ENCODE measurements at regions not wholly inside any gene's neighbourhood (a gene's known extent, or its start where the extent isn't known, plus 50 kb on each side); places are given as distances from the start of the nearest gene placed in this dataset.
"Not testable (repeated sequence)": the region's sequence is repeated elsewhere in the genome, so short reads cannot be mapped to it uniquely, and the experiment has no call there.

DNA sequence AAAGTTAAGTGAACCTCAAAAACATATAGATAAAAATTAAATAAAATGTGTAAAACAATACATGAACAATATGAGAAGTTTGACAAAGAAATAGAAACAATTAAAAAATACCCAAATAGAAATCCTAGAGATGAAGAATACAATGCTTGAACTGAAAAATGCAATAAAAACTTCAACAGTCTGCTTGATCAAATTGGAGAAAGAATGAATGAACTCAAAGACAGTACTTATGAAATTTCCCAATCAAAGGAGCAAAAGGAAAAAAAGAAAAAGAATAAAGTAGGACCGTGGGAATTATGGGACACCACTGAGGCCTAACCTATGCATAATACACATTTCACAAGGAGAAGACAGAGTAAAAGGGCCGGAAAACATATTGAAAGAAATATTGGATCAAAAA, 144.3 kb downstream of the ZNF37A start:
- TF ChIP-seq, protein P1, sequence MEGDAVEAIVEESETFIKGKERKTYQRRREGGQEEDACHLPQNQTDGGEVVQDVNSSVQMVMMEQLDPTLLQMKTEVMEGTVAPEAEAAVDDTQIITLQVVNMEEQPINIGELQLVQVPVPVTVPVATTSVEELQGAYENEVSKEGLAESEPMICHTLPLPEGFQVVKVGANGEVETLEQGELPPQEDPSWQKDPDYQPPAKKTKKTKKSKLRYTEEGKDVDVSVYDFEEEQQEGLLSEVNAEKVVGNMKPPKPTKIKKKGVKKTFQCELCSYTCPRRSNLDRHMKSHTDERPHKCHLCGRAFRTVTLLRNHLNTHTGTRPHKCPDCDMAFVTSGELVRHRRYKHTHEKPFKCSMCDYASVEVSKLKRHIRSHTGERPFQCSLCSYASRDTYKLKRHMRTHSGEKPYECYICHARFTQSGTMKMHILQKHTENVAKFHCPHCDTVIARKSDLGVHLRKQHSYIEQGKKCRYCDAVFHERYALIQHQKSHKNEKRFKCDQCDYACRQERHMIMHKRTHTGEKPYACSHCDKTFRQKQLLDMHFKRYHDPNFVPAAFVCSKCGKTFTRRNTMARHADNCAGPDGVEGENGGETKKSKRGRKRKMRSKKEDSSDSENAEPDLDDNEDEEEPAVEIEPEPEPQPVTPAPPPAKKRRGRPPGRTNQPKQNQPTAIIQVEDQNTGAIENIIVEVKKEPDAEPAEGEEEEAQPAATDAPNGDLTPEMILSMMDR (conservative IDR thresholded peaks at IDR 0.05; ENCODE audit: low read length): not testable (repeated sequence)
- TF ChIP-seq EZH2phosphoT487 (IDR thresholded peaks at IDR 0.05; ENCODE audit: borderline replicate concordance): not testable (repeated sequence)

Data from Loucy (cell line).